IMR-90 (cell line): ENCODE measurements at regions not wholly inside any gene's neighbourhood (a gene's known extent, or its start where the extent isn't known, plus 50 kb on each side); places are given as distances from the start of the nearest gene placed in this dataset.

Experiments used
- ATAC-seq: fragments of 200-7000 bp; cut with Tn5 transposase; 2 replicates; pipeline ENCODE4 v1.9.1; 2020; ENCODE audit warnings: low read depth, mild to moderate bottlenecking, moderate library complexity
- BruUV-seq: library from RNA; stranded (reverse); fragments of 400-500 nt; replicated peaks from 2 replicates; lab custom pipeline; 2021; lab: Mats Ljungman, UMichigan
- CTCF ChIA-PET: fragments of 300-600 bp; formaldehyde crosslinking; extraction: SDS; loops from one replicate; lab custom pipeline; 2021; ENCODE audit warnings: antibody characterized with exemption; lab: Yijun Ruan, JAX
- POLR2A ChIA-PET: fragments of 300-600 bp; sonication (Branson Sonifier 250); formaldehyde crosslinking; loops from one replicate; lab custom pipeline; 2022; ENCODE audit warnings: antibody characterized with exemption; ENCODE audit not compliant: unreplicated experiment; lab: Charles Lee
- DNase-seq: peaks from one replicate; pipeline ENCODE4 v3.0.0; 2013
- H2AFZ ChIP-seq: replicated peaks from 2 replicates; pipeline ENCODE3; 2013; ENCODE audit warnings: low read length, mild to moderate bottlenecking; ENCODE audit not compliant: poor library complexity
- H2AK5ac ChIP-seq: 2 replicates; pipeline ENCODE4 v1.6.1; 2013; ENCODE audit warnings: low read depth, low read length, inconsistent platforms
- H2AK9ac ChIP-seq: replicated peaks from 2 replicates; pipeline ENCODE3; 2013; ENCODE audit warnings: mild to moderate bottlenecking, low read depth, low read length, moderate library complexity; ENCODE audit not compliant: poor library complexity
- H2BK120ac ChIP-seq: 2 replicates; pipeline ENCODE4 v1.6.1; 2013; ENCODE audit warnings: low read depth, low read length, inconsistent platforms
- H2BK15ac ChIP-seq: 3 replicates; pipeline ENCODE4 v1.6.1; 2013; ENCODE audit warnings: low read depth, low read length, inconsistent platforms
- H2BK20ac ChIP-seq: 2 replicates; pipeline ENCODE4 v1.6.1; 2013; ENCODE audit warnings: low read depth, mild to moderate bottlenecking, inconsistent platforms, low read length, moderate library complexity
- H2BK5ac ChIP-seq: 2 replicates; pipeline ENCODE4 v1.6.1; 2013; ENCODE audit warnings: mild to moderate bottlenecking, low read depth, low read length, inconsistent platforms; ENCODE audit not compliant: poor library complexity, severe bottlenecking
- H3K14ac ChIP-seq: replicated peaks from 2 replicates; pipeline ENCODE4 v1.6.1; 2013; ENCODE audit warnings: low read depth, low read length, inconsistent platforms
- H3K18ac ChIP-seq: 2 replicates; pipeline ENCODE4 v1.6.1; 2013; ENCODE audit warnings: low read depth, low read length, control low read depth
- H3K23ac ChIP-seq: 2 replicates; pipeline ENCODE4 v1.6.1; 2013; ENCODE audit warnings: low read depth, low read length, inconsistent platforms
- H3K27ac ChIP-seq: 2 replicates; pipeline ENCODE4 v1.5.1; 2013; ENCODE audit warnings: mild to moderate bottlenecking, control low read depth, low read length; ENCODE audit not compliant: insufficient read depth
- H3K27me3 ChIP-seq: 2 replicates; pipeline ENCODE4 v1.6.1; 2013; ENCODE audit warnings: low read length; ENCODE audit not compliant: control insufficient read depth, insufficient read depth
- H3K36me3 ChIP-seq: 2 replicates; pipeline ENCODE4 v1.6.1; 2013; ENCODE audit warnings: low read length, mixed read lengths; ENCODE audit not compliant: control insufficient read depth, insufficient read depth
- H3K4ac ChIP-seq: 2 replicates; pipeline ENCODE4 v1.6.1; 2013; ENCODE audit warnings: low read depth, low read length, inconsistent platforms
- H3K4me1 ChIP-seq: 2 replicates; pipeline ENCODE4 v1.6.1; 2013; ENCODE audit warnings: low read length, mixed read lengths; ENCODE audit not compliant: control insufficient read depth, insufficient read depth
- H3K4me2 ChIP-seq: 2 replicates; pipeline ENCODE4 v1.6.1; 2013; ENCODE audit warnings: low read depth, mild to moderate bottlenecking, control low read depth, low read length, moderate library complexity
- H3K4me3 ChIP-seq: 2 replicates; pipeline ENCODE4 v1.5.1; 2013; ENCODE audit warnings: low read depth, mild to moderate bottlenecking, control low read depth, low read length, moderate library complexity; ENCODE audit not compliant: insufficient read depth
- H3K56ac ChIP-seq: 2 replicates; pipeline ENCODE4 v1.6.1; 2013; ENCODE audit warnings: low read length, inconsistent platforms; ENCODE audit not compliant: insufficient read depth; ENCODE audit errors: extremely low read depth
- H3K79me1 ChIP-seq, 2 experiments: 2 replicates each; pipeline ENCODE4 v1.6.1; 2013; ENCODE audit warnings: low read length in 2 of 2, inconsistent platforms in 1 of 2, low read depth in 1 of 2
- H3K9ac ChIP-seq: 2 replicates; pipeline ENCODE4 v1.6.1; 2013; ENCODE audit warnings: low read depth, low read length, control low read depth
- H3K9me1 ChIP-seq: 2 replicates; pipeline ENCODE4 v1.6.1; 2013; ENCODE audit warnings: low read length, inconsistent platforms; ENCODE audit not compliant: insufficient read depth
- H3K9me3 ChIP-seq: 2 replicates; pipeline ENCODE4 v1.6.1; 2013; ENCODE audit warnings: low read length; ENCODE audit not compliant: control insufficient read depth, insufficient read depth
- H4K20me1 ChIP-seq: 2 replicates; pipeline ENCODE4 v1.6.1; 2013; ENCODE audit warnings: low read length, inconsistent platforms; ENCODE audit not compliant: insufficient read depth
- H4K5ac ChIP-seq: 2 replicates; pipeline ENCODE4 v1.6.1; 2013; ENCODE audit warnings: mild to moderate bottlenecking, low read depth, low read length, control low read depth
- H4K8ac ChIP-seq, 2 experiments: 2 replicates each; pipeline ENCODE4 v1.6.1; 2013; ENCODE audit warnings: low read depth in 2 of 2, low read length in 2 of 2, control low read depth in 1 of 2, inconsistent platforms in 1 of 2
- H4K91ac ChIP-seq: 2 replicates; pipeline ENCODE4 v1.6.1; 2013; ENCODE audit warnings: low read depth, low read length, inconsistent platforms; ENCODE audit not compliant: insufficient read depth
- BHLHE40 ChIP-seq: fragments of 150-350 bp; IDR thresholded peaks from 2 replicates; pipeline ENCODE4 v1.6.1; 2016; ENCODE audit warnings: mild to moderate bottlenecking, low read depth, low read length
- CEBPB ChIP-seq: IDR thresholded peaks from 2 replicates; pipeline ENCODE4 v1.6.1; 2012; ENCODE audit warnings: low read depth, low read length, improper control_type of control experiment
- CHD1 ChIP-seq: IDR thresholded peaks from 2 replicates; pipeline ENCODE4 v1.6.1; 2012; ENCODE audit warnings: low read depth, low read length, improper control_type of control experiment
- CTCF ChIP-seq: conservative IDR thresholded peaks from 2 replicates; pipeline ENCODE4 v1.5.1; 2012; ENCODE audit warnings: mild to moderate bottlenecking, low read depth, low read length, improper control_type of control experiment
- ELK1 ChIP-seq: fragments of 150-350 bp; IDR thresholded peaks from 2 replicates; pipeline ENCODE4 v1.6.1; 2016; ENCODE audit warnings: low read depth, mild to moderate bottlenecking, low read length, moderate library complexity, borderline replicate concordance
- FOS ChIP-seq: fragments of 150-350 bp; IDR thresholded peaks from 2 replicates; pipeline ENCODE4 v1.6.1; 2016; ENCODE audit warnings: low read depth, low read length
- MAFK ChIP-seq: IDR thresholded peaks from 2 replicates; pipeline ENCODE4 v1.6.1; 2012; ENCODE audit warnings: low read depth, low read length, improper control_type of control experiment
- MAZ ChIP-seq: IDR thresholded peaks from 2 replicates; pipeline ENCODE4 v1.6.1; 2012; ENCODE audit warnings: low read depth, mild to moderate bottlenecking, low read length, improper control_type of control experiment, moderate library complexity, borderline replicate concordance
- MXI1 ChIP-seq: IDR thresholded peaks from 2 replicates; pipeline ENCODE4 v1.6.1; 2012; ENCODE audit warnings: low read depth, mild to moderate bottlenecking, low read length, moderate library complexity, borderline replicate concordance
- NFE2L2 ChIP-seq: fragments of 150-350 bp; IDR thresholded peaks from 2 replicates; pipeline ENCODE4 v1.6.1; 2016; ENCODE audit warnings: low read depth, mild to moderate bottlenecking, low read length
- POLR2A ChIP-seq: IDR thresholded peaks from 2 replicates; pipeline ENCODE4 v1.6.1; 2012; ENCODE audit warnings: mild to moderate bottlenecking, low read depth, low read length
- RAD21 ChIP-seq: IDR thresholded peaks from 2 replicates; pipeline ENCODE4 v1.6.1; 2012; ENCODE audit warnings: low read length, improper control_type of control experiment
- RCOR1 ChIP-seq: IDR thresholded peaks from 2 replicates; pipeline ENCODE4 v1.6.1; 2012; ENCODE audit warnings: mild to moderate bottlenecking, low read length, improper control_type of control experiment; ENCODE audit not compliant: insufficient replicate concordance
- RFX5 ChIP-seq: IDR thresholded peaks from 2 replicates; pipeline ENCODE4 v1.8.0; 2012; ENCODE audit warnings: low read depth, mild to moderate bottlenecking, low read length, moderate library complexity
- SMC3 ChIP-seq: fragments of 150-350 bp; IDR thresholded peaks from 2 replicates; pipeline ENCODE4 v1.6.1; 2016; ENCODE audit warnings: low read depth, mild to moderate bottlenecking, antibody characterized with exemption, low read length, moderate library complexity
- WGBS, 2 experiments: methylation state at CpG; one replicate each; pipeline versions ENCODE4 v1.1.5 to v1.1.7; 2013; ENCODE audit warnings: missing lambda C conversion rate in 2 of 2; ENCODE audit not compliant: insufficient read length in 1 of 2; ENCODE audit errors: extremely low coverage in 2 of 2; 5-methylcytosine and 5-hydroxymethylcytosine counted together
- dilution Hi-C: fragments of 300-500 bp; cut with HindIII; formaldehyde crosslinking; loops from one replicate; pipeline ENCODE4 v1.14.3; 2018; ENCODE audit warnings: low sequenced_read_pairs; ENCODE audit not compliant: unreplicated experiment
- in situ Hi-C: fragments of 300-500 bp; cut with MboI; formaldehyde crosslinking; loops from 3 replicates; pipeline ENCODE4 v1.14.3; 2019; ENCODE audit warnings: low sequenced_read_pairs, inconsistent platforms, mixed read lengths
- intact Hi-C: fragments of 100-400 bp; cut with micrococcal nuclease; formaldehyde crosslinking; loops from 2 replicates; pipeline ENCODE4 v1.10.0; 2022
- TF ChIP-seq, protein P1 (sequence below): fragments of 150-350 bp; IDR thresholded peaks from 2 replicates; pipeline ENCODE4 v1.6.1; 2017; ENCODE audit warnings: mild to moderate bottlenecking, antibody characterized with exemption, low read length, low read depth

DNA sequence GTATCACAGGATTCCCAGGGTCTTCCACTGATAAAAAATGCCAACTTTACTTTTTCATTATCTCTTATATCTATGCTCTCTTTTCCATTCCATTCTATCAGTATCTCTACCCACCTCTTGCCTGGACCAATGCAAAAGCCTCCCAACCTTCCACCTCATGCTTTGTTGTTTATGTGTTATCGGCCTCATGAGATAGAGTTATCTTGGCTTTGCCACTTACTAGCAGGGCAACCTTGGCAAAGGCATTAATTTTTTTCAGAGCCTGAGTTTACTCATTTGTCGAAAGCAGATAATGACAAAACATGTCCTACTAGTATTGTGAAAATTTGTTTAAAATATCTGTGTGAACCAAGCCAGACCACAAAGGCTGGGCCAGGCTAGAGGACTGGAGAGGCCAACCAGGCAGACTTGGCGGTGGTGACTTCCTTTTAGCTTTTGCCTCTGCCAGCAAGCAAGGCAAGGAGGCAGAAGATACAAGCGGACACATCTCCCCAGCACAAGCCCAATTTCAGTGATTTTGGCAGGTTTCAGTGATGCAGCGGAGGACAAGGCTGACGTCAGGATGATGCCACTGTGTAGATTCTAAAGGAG, 106.9 kb downstream of the ADAMTS15 start:
- H3K14ac ChIP-seq: no peak overlapping the region
- H3K4ac ChIP-seq: no peak overlapping the region; the same call in 1 of the 2 replicates
- H3K9me3 ChIP-seq: no peaks in the 10 kb centered on the region
- no peak overlapping the region for H2BK120ac ChIP-seq
- no CpG with 5 or more reads among the region's 6 CpGs for WGBS, 2 experiments
- peak overlapping the region; percentile 13 for H2AFZ ChIP-seq
- H3K27ac ChIP-seq: no peak overlapping the region
- H3K18ac ChIP-seq: no peak overlapping the region
- TF ChIP-seq NFE2L2 (no peak), RAD21 (no peak), ELK1 (no peak), POLR2A (no peak), RFX5 (no peak), CEBPB (no peak), RCOR1 (no peak), SMC3 (no peak), CHD1 (no peak), MXI1 (no peak), CTCF (no peak), FOS (no peak), MAZ (no peak), MAFK (no peak), BHLHE40 (no peak)
- TF ChIP-seq, protein P1, sequence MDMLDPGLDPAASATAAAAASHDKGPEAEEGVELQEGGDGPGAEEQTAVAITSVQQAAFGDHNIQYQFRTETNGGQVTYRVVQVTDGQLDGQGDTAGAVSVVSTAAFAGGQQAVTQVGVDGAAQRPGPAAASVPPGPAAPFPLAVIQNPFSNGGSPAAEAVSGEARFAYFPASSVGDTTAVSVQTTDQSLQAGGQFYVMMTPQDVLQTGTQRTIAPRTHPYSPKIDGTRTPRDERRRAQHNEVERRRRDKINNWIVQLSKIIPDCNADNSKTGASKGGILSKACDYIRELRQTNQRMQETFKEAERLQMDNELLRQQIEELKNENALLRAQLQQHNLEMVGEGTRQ: no peak
- no peaks in the 10 kb centered on the region for H3K79me1 ChIP-seq
- CTCF ChIA-PET: no interaction called here
- intact Hi-C loops: no loop called here
- H4K20me1 ChIP-seq: peaks cover 4% of the 10 kb centered on the region; the same call in 1 of the 2 replicates
- H3K9me1 ChIP-seq: peaks cover 3% of the 10 kb centered on the region; the same call in 1 of the 2 replicates
- 0 out of 2 replicates have a peak overlapping the region, but pooled peaks have one; percentile 40 for H2AK5ac ChIP-seq
- H2BK5ac ChIP-seq: no peak overlapping the region
- H4K8ac ChIP-seq: no peak overlapping the region
- no peak overlapping the region for H3K56ac ChIP-seq
- no peaks in the 10 kb centered on the region; the same call in 1 of the 2 replicates for H3K27me3 ChIP-seq
- H2BK20ac ChIP-seq: no peak overlapping the region
- peaks cover 15% of the 10 kb centered on the region for H3K4me1 ChIP-seq
- no peak for ATAC-seq
- H2AK9ac ChIP-seq: peak overlapping the region; percentile 46
- DNase-seq: no peak
- 0 out of 3 replicates have a peak overlapping the region, but pooled peaks have one; percentile 63 for H2BK15ac ChIP-seq
- no peak overlapping the region for H3K9ac ChIP-seq
- in situ Hi-C loops: no loop called here
- no peak overlapping the region for H4K91ac ChIP-seq
- dilution Hi-C loops: no loop called here
- no TSS peak for BruUV-seq
- no peak overlapping the region for H3K23ac ChIP-seq
- H3K4me2 ChIP-seq: no peak overlapping the region
- no peak overlapping the region for H3K4me3 ChIP-seq
- no peaks in the 10 kb centered on the region for H3K36me3 ChIP-seq
- POLR2A ChIA-PET: interaction anchor here (0.6 kb wide), 1 partner anchor 13 kb away, joined by 5 read pairs; no protein-coding TSS in a partner anchor
- H4K5ac ChIP-seq: no peak overlapping the region
